DND-41 (cell line): ENCODE measurements at regions not wholly inside any gene's neighbourhood (a gene's known extent, or its start where the extent isn't known, plus 50 kb on each side); places are given as distances from the start of the nearest gene placed in this dataset.

Source experiments
- CTCF ChIP-seq: IDR thresholded peaks from 2 replicates; pipeline ENCODE4 v1.5.1; 2012; ENCODE audit warnings: borderline replicate concordance, low read length, moderate library complexity, mild to moderate bottlenecking; ENCODE audit not compliant: poor library complexity, severe bottlenecking; ENCODE audit errors: extremely low read depth
- EZH2 ChIP-seq: IDR thresholded peaks from 3 replicates; pipeline ENCODE4 v1.6.1; 2012; ENCODE audit warnings: borderline replicate concordance, low read depth, mild to moderate bottlenecking, moderate library complexity, low read length, inconsistent platforms; ENCODE audit not compliant: severe bottlenecking

- TF ChIP-seq CTCF: no peak
- TF ChIP-seq EZH2: no peak
Observed at GRCh38 chr4:41394481-41394894, 137.8 kb downstream of the UCHL1 start.
